SU-DHL-6 (cell line): ENCODE measurements at regions not wholly inside any gene's neighbourhood (a gene's known extent, or its start where the extent isn't known, plus 50 kb on each side); places are given as distances from the start of the nearest gene placed in this dataset.

Experiments
- H2AFZ ChIP-seq: fragments of 200-600 bp; sonication (generic); 2 replicates; pipeline ENCODE4 v1.6.1; 2014; ENCODE audit warnings: low read depth, mild to moderate bottlenecking, moderate library complexity, mixed read lengths, antibody characterized with exemption, low read length; ENCODE audit not compliant: severe bottlenecking
- H3F3A ChIP-seq: fragments of 200-600 bp; shearing (Covaris generic); 2 replicates; pipeline ENCODE4 v1.6.0; 2016; ENCODE audit warnings: antibody characterized with exemption, mild to moderate bottlenecking; ENCODE audit not compliant: insufficient read depth
- H3K27ac ChIP-seq: fragments of 200-600 bp; sonication (generic); 2 replicates; pipeline ENCODE4 v1.5.1; 2016; ENCODE audit warnings: low read depth, mild to moderate bottlenecking, low read length, moderate library complexity, mixed read lengths
- H3K27me3 ChIP-seq: fragments of 200-600 bp; sonication (generic), shearing (Covaris generic); 2 replicates; pipeline ENCODE4 v1.6.0; 2014; ENCODE audit warnings: mild to moderate bottlenecking, low read length
- H3K36me3 ChIP-seq: fragments of 200-600 bp; sonication (generic); 2 replicates; pipeline ENCODE4 v1.6.1; 2014; ENCODE audit warnings: mild to moderate bottlenecking, low read length, mixed read lengths
- H3K4me2 ChIP-seq: fragments of 300-600, 200-600 bp; shearing (Covaris generic), sonication (generic); 2 replicates; pipeline ENCODE4 v1.6.0; 2014; ENCODE audit warnings: low read length, low read depth, mild to moderate bottlenecking; ENCODE audit not compliant: poor library complexity, severe bottlenecking
- H3K4me3 ChIP-seq: fragments of 200-600 bp; sonication (generic); 2 replicates; pipeline ENCODE4 v1.5.1; 2014; ENCODE audit warnings: antibody characterized with exemption, low read length, mild to moderate bottlenecking, mixed read lengths; ENCODE audit not compliant: insufficient read depth, poor library complexity, severe bottlenecking
- H3K79me2 ChIP-seq: fragments of 200-600 bp; sonication (generic); 2 replicates; pipeline ENCODE4 v1.6.1; 2014; ENCODE audit warnings: mild to moderate bottlenecking, low read length, moderate library complexity; ENCODE audit not compliant: insufficient read depth
- H3K9ac ChIP-seq: fragments of 200-600 bp; sonication (generic); 2 replicates; pipeline ENCODE4 v1.7.0; 2014; ENCODE audit warnings: mild to moderate bottlenecking, low read length
- H3K9me2 ChIP-seq: fragments of 200-600 bp; sonication (generic); replicated peaks from 2 replicates; pipeline ENCODE4 v1.6.1; 2014; ENCODE audit warnings: low read length; ENCODE audit not compliant: insufficient read depth
- H3K9me3 ChIP-seq: fragments of 200-600 bp; sonication (generic); 2 replicates; pipeline ENCODE4 v1.6.1; 2014; ENCODE audit warnings: low read length, mixed read lengths; ENCODE audit not compliant: insufficient read depth
- H4K20me1 ChIP-seq: fragments of 200-600 bp; sonication (generic); 2 replicates; pipeline ENCODE4 v1.6.1; 2014; ENCODE audit warnings: low read depth, mild to moderate bottlenecking, antibody characterized with exemption, low read length, moderate library complexity, mixed read lengths
- CTCF ChIP-seq: fragments of 200-600 bp; sonication (generic); IDR thresholded peaks from one replicate; pipeline ENCODE4 v1.5.1; 2017; ENCODE audit warnings: antibody characterized with exemption, mild to moderate bottlenecking, low read length, moderate library complexity; ENCODE audit not compliant: insufficient read depth, poor library complexity, severe bottlenecking
- EZH2phosphoT487 ChIP-seq: fragments of 200-600 bp; sonication (generic), shearing (Covaris generic); conservative IDR thresholded peaks from 2 replicates; pipeline ENCODE4 v1.6.1; 2018; ENCODE audit warnings: mild to moderate bottlenecking, antibody characterized with exemption, low read length, moderate library complexity, mixed read lengths

DNA sequence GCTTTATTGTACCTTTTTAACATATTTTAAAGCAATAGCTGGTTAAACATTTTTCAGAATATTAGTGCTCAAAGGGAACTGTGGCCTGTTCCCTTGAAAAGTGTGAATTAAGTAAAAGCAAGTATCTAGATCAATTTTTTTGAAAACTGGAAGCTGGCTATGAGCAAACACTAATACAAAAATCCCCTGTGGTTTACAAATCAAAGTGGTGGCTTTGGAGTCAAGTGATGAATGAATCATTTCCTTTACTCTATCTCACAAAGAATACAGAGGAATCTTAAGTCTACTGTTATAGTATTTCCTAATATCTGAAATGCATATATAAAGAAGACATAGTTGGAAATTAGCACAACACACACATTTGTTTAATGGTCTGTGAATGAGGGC, 212.4 kb upstream of the C9orf72 start:
- TF ChIP-seq EZH2phosphoT487, result no peak
- no peak for TF ChIP-seq CTCF
- H3K4me3 ChIP-seq, result no peak overlapping the region
- no peak overlapping the region for H3K9ac ChIP-seq
- no peak overlapping the region for H3K27ac ChIP-seq
- no peaks in the 10 kb centered on the region for H3K36me3 ChIP-seq
- H3K79me2 ChIP-seq, result no peaks in the 10 kb centered on the region
- H3F3A ChIP-seq, result no peaks in the 10 kb centered on the region
- H2AFZ ChIP-seq, result no peak overlapping the region
- no peaks in the 10 kb centered on the region for H3K9me2 ChIP-seq
- no peaks in the 10 kb centered on the region for H3K27me3 ChIP-seq
- no peaks in the 10 kb centered on the region for H4K20me1 ChIP-seq
- H3K9me3 ChIP-seq, result peaks cover 13% of the 10 kb centered on the region; the same call in 1 of the 2 replicates
- no peak overlapping the region for H3K4me2 ChIP-seq

DNA sequence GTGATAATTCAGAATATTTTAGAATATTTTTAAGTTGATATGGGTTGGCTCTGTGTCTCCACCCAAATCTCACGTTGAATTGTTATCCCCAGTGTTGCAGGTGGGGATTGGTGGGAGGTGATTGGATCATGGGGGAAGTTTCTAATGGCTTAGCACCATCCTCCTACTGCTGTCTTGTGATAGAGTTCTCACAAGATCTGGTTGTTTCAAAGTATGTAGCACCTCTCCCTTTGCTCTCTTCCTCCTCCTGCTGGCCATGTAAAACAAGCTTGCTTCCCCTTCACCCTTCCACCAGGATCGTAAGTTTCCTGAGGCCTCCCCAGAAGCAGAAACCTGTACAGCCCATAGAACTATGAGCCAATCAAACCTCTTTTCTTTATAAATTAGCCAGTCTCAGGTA, 214.6 kb upstream of the C9orf72 start:
- H3K79me2 ChIP-seq, result no peaks in the 10 kb centered on the region
- H3F3A ChIP-seq, result no peaks in the 10 kb centered on the region
- no peaks in the 10 kb centered on the region for H3K36me3 ChIP-seq
- no peak overlapping the region for H3K4me3 ChIP-seq
- no peak overlapping the region for H2AFZ ChIP-seq
- no peak overlapping the region for H3K4me2 ChIP-seq
- no peak overlapping the region for H3K27ac ChIP-seq
- H3K9ac ChIP-seq, result no peak overlapping the region
- TF ChIP-seq CTCF (no peak), EZH2phosphoT487 (no peak)
- H3K9me2 ChIP-seq, result no peaks in the 10 kb centered on the region
- peaks cover 13% of the 10 kb centered on the region; the same call in 1 of the 2 replicates for H3K9me3 ChIP-seq
- H3K27me3 ChIP-seq, result no peaks in the 10 kb centered on the region
- no peaks in the 10 kb centered on the region for H4K20me1 ChIP-seq

- H4K20me1 ChIP-seq, result no peaks in the 10 kb centered on the region
- no peak overlapping the region for H2AFZ ChIP-seq
- no peak overlapping the region for H3K27ac ChIP-seq
These were observed 218.0 kb upstream of the C9orf72 start for GRCh38 chr9:27791311-27791710.

More at GRCh38 chr9:27791311-27791710, 218.0 kb upstream of the C9orf72 start:
- no peak for TF ChIP-seq EZH2phosphoT487
- TF ChIP-seq CTCF, result no peak
- Histone ChIP-seq H3K36me3 (no peaks in the 10 kb centered on the region), H3K4me2 (no peak overlapping the region), H3F3A (no peaks in the 10 kb centered on the region), H3K4me3 (no peak overlapping the region), H3K9me3 (peaks cover 13% of the 10 kb centered on the region; the same call in 1 of the 2 replicates), H3K9me2 (no peaks in the 10 kb centered on the region), H3K9ac (no peak overlapping the region), H3K79me2 (no peaks in the 10 kb centered on the region), H3K27me3 (no peaks in the 10 kb centered on the region)
